ENCODE measurements at regions not wholly inside any gene's neighbourhood (a gene's known extent, or its start where the extent isn't known, plus 50 kb on each side); places are given as distances from the start of the nearest gene placed in this dataset.
"Not testable (repeated sequence)": the region's sequence is repeated elsewhere in the genome, so short reads cannot be mapped to it uniquely, and the experiment has no call there.

DNA sequence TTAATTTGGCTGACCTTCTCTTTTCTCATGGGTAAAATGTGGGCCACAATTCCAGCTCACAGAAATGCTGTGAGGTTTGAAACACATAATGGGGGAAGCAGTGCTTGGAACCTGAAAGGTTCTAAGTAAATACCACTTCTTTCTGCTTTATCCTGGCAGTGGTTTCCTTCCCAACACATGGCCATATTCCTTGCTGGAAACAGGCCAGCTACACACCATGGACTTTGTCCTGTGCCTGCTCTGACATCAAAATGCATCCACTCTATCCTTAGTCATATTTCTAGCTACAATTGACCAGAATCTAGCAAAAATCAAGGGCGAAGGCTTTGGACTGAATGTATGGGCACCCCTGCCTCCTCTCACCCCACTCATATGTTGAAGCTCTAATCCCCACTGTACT, 93.1 kb upstream of the TRPC7 start:
- H3K27ac Mint-ChIP-seq (ENCODE audit: unreplicated experiment): no peak overlapping the region
- H3K27me3 Mint-ChIP-seq (ENCODE audit: unreplicated experiment): no peaks in the 10 kb centered on the region
- no peaks in the 10 kb centered on the region for H3K9me3 Mint-ChIP-seq (ENCODE audit: unreplicated experiment)
- H3K36me3 Mint-ChIP-seq (ENCODE audit: low read depth, unreplicated experiment): no peaks in the 10 kb centered on the region
- H3K4me1 Mint-ChIP-seq (ENCODE audit: unreplicated experiment): peaks cover 8% of the 10 kb centered on the region
- TF ChIP-seq, protein P1, sequence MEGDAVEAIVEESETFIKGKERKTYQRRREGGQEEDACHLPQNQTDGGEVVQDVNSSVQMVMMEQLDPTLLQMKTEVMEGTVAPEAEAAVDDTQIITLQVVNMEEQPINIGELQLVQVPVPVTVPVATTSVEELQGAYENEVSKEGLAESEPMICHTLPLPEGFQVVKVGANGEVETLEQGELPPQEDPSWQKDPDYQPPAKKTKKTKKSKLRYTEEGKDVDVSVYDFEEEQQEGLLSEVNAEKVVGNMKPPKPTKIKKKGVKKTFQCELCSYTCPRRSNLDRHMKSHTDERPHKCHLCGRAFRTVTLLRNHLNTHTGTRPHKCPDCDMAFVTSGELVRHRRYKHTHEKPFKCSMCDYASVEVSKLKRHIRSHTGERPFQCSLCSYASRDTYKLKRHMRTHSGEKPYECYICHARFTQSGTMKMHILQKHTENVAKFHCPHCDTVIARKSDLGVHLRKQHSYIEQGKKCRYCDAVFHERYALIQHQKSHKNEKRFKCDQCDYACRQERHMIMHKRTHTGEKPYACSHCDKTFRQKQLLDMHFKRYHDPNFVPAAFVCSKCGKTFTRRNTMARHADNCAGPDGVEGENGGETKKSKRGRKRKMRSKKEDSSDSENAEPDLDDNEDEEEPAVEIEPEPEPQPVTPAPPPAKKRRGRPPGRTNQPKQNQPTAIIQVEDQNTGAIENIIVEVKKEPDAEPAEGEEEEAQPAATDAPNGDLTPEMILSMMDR (IDR thresholded peaks at IDR 0.05; ENCODE audit: unreplicated experiment): no peak
- no peak for DNase-seq (ENCODE audit: low spot score)
- H3K4me3 Mint-ChIP-seq (ENCODE audit: unreplicated experiment): no peak overlapping the region

DNA sequence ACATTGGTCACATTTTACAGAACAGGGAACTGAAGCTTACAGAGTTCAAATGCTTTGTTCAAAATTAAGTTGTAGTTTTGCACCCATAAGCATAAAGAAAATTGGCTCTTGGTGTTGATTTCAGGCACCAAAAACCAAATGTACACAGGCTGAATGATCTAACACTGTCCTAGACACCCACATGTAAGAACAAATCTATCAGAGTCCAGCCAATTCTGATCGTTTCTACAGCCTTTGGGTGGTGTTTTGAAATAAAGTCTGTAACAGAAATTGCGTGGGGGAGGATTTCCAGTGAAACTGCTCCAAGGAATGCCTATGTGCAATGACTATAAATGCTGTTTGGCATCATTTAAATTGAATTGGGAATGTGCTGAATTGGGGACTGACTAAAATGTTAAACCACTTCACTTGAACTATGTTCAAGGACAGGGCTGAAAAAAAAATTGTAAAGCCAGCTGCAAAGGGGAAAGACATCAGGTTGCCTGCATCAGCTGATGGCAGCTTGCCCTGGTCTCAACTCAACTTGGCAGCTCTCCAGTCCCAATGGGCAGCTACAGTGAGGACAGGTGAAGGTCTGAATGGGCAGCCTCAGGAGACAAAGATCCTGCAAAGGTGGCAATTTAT, 92.2 kb upstream of the TRPC7 start:
- TF ChIP-seq, protein P1 (IDR thresholded peaks at IDR 0.05; ENCODE audit: unreplicated experiment): no peak

GRCh38 chr5:136455409-136455808, 90.1 kb upstream of the TRPC7 start:
- Mint-ChIP-seq H3K4me3 (ENCODE audit: unreplicated experiment) (no peak overlapping the region), H3K27me3 (ENCODE audit: unreplicated experiment) (no peaks in the 10 kb centered on the region), H3K9me3 (ENCODE audit: unreplicated experiment) (no peaks in the 10 kb centered on the region), H3K27ac (ENCODE audit: unreplicated experiment) (no peak overlapping the region), H3K4me1 (ENCODE audit: unreplicated experiment) (peaks cover 8% of the 10 kb centered on the region), H3K36me3 (ENCODE audit: low read depth, unreplicated experiment) (no peaks in the 10 kb centered on the region)
- TF ChIP-seq, protein P1 (IDR thresholded peaks at IDR 0.05; ENCODE audit: unreplicated experiment): no peak
- DNase-seq (ENCODE audit: low spot score): no peak

More for the DNA sequence above, 92.2 kb upstream of the TRPC7 start:
- Mint-ChIP-seq H3K4me1 (ENCODE audit: unreplicated experiment) (peaks cover 8% of the 10 kb centered on the region), H3K36me3 (ENCODE audit: low read depth, unreplicated experiment) (no peaks in the 10 kb centered on the region), H3K27ac (ENCODE audit: unreplicated experiment) (no peak overlapping the region), H3K27me3 (ENCODE audit: unreplicated experiment) (no peaks in the 10 kb centered on the region), H3K4me3 (ENCODE audit: unreplicated experiment) (no peak overlapping the region), H3K9me3 (ENCODE audit: unreplicated experiment) (no peaks in the 10 kb centered on the region)
- no peak for DNase-seq (ENCODE audit: low spot score)

GRCh38 chr5:136453986-136454758, 88.8 kb upstream of the TRPC7 start:
- DNase-seq (ENCODE audit: low spot score): no peak
- H3K9me3 Mint-ChIP-seq (ENCODE audit: unreplicated experiment): no peaks in the 10 kb centered on the region
- no peaks in the 10 kb centered on the region for H3K36me3 Mint-ChIP-seq (ENCODE audit: low read depth, unreplicated experiment)
- no peak overlapping the region for H3K27ac Mint-ChIP-seq (ENCODE audit: unreplicated experiment)
- no peak overlapping the region for H3K4me3 Mint-ChIP-seq (ENCODE audit: unreplicated experiment)
- peaks cover 8% of the 10 kb centered on the region for H3K4me1 Mint-ChIP-seq (ENCODE audit: unreplicated experiment)
- H3K27me3 Mint-ChIP-seq (ENCODE audit: unreplicated experiment): no peaks in the 10 kb centered on the region
- TF ChIP-seq, protein P1 (IDR thresholded peaks at IDR 0.05; ENCODE audit: unreplicated experiment): no peak

DNA sequence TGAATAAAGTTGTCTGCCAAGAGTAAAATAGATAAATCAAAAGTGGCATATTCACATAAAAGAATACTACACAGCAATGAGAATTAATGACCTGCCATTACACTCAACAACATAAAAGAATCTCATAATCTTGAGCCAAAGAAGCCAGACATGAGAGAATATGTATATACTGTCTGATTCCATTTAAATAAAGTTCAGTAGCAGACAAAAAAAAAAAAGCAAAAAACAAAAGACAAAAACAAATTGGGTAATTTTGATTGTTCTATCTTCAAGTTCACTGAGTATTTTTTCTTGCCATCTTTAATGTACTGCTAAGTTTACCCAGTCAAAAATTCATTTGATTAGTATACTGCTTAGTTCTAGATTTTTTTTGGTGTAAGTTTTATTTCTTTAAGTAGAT, 87.9 kb upstream of the TRPC7 start:
- DNase-seq (ENCODE audit: low spot score): no peak
- Mint-ChIP-seq H3K27me3 (ENCODE audit: unreplicated experiment) (no peaks in the 10 kb centered on the region), H3K9me3 (ENCODE audit: unreplicated experiment) (no peaks in the 10 kb centered on the region), H3K36me3 (ENCODE audit: low read depth, unreplicated experiment) (no peaks in the 10 kb centered on the region), H3K27ac (ENCODE audit: unreplicated experiment) (no peak overlapping the region), H3K4me1 (ENCODE audit: unreplicated experiment) (peaks cover 8% of the 10 kb centered on the region), H3K4me3 (ENCODE audit: unreplicated experiment) (no peak overlapping the region)
- TF ChIP-seq, protein P1 (IDR thresholded peaks at IDR 0.05; ENCODE audit: unreplicated experiment): no peak

GRCh38 chr5:136447576-136447975, 82.2 kb upstream of the TRPC7 start:
- H3K4me3 Mint-ChIP-seq (ENCODE audit: unreplicated experiment); H3K27ac Mint-ChIP-seq (ENCODE audit: unreplicated experiment); H3K36me3 Mint-ChIP-seq (ENCODE audit: low read depth, unreplicated experiment); H3K9me3 Mint-ChIP-seq (ENCODE audit: unreplicated experiment); DNase-seq (ENCODE audit: low spot score); H3K4me1 Mint-ChIP-seq (ENCODE audit: unreplicated experiment); H3K27me3 Mint-ChIP-seq (ENCODE audit: unreplicated experiment): not testable (repeated sequence)
